Astrocyte (in vitro differentiated cells and primary cell): ENCODE measurements at regions not wholly inside any gene's neighbourhood (a gene's known extent, or its start where the extent isn't known, plus 50 kb on each side); places are given as distances from the start of the nearest gene placed in this dataset.

Experiments
- CTCF ChIP-seq: IDR thresholded peaks from 2 replicates; pipeline ENCODE4 v1.5.1; 2011; ENCODE audit warnings: low read depth, mild to moderate bottlenecking, inconsistent platforms, low read length, moderate library complexity; ENCODE audit not compliant: insufficient read depth
- EZH2 ChIP-seq: IDR thresholded peaks from 2 replicates; pipeline ENCODE4 v1.6.1; 2012; ENCODE audit warnings: mild to moderate bottlenecking, low read length, inconsistent platforms; ENCODE audit not compliant: insufficient read depth

GRCh38 chr4:14592950-14593349 lies 409.3 kb upstream of the CPEB2 start:
- no peak for TF ChIP-seq CTCF
- TF ChIP-seq EZH2: no peak
